K562 (cell line): ENCODE measurements at regions not wholly inside any gene's neighbourhood (a gene's known extent, or its start where the extent isn't known, plus 50 kb on each side); places are given as distances from the start of the nearest gene placed in this dataset.

ENCODE experiments used
- ATAC-seq: fragments of 200-7000 bp; cut with Tn5 transposase; 3 replicates; pipeline ENCODE4 v1.9.1; 2020; ENCODE audit warnings: moderate library complexity
- BruUV-seq: library from RNA; stranded (reverse); fragments of 400-500 nt; replicated peaks from 2 replicates; lab custom pipeline; 2021; lab: Mats Ljungman, UMichigan
- CTCF ChIA-PET: fragments of 300-600 bp; formaldehyde crosslinking; extraction: SDS; loops from one replicate; lab custom pipeline; 2021; ENCODE audit warnings: low intra/inter-chr PET ratio; lab: Yijun Ruan, JAX
- POLR2A ChIA-PET: fragments of 300-600, 350-650 bp; sonication (Branson Sonifier 250); formaldehyde crosslinking; extraction: SDS; loops from one replicate; lab custom pipeline; 2021; ENCODE audit warnings: antibody characterized with exemption, inconsistent platforms; lab: Yijun Ruan, JAX
- DNase-seq, 4 experiments: peaks; one replicate each; pipeline versions ENCODE4 v3.0.0 to v3.0.0-alpha.2; 2011 to 2018; ENCODE audit warnings: low spot score in 3 of 4, mixed read lengths in 3 of 4; ENCODE audit errors: extremely low read depth in 1 of 4
- FAIRE-seq: peaks from 2 replicates; lab custom pipeline; 2011; peaks lifted over from hg19 to GRCh38; lab: Jason Lieb, UNC
- H2AFZ ChIP-seq: 2 replicates; pipeline ENCODE4 v1.6.0; 2011; ENCODE audit warnings: low read depth, low read length, control low read depth, inconsistent platforms
- H3K27ac ChIP-seq: fragments of 200-600 bp; 3 replicates; pipeline ENCODE4 v1.8.0; 2011; ENCODE audit warnings: low read depth, mild to moderate bottlenecking, control low read depth, inconsistent platforms, low read length, moderate library complexity, mixed read lengths; ENCODE audit errors: extremely low read depth
- H3K27me3 ChIP-seq, 2 experiments: fragments of 300-600 bp in 1 of 2; 2 replicates in 1 of 2; 3 replicates in 1 of 2; pipeline versions ENCODE4 v1.6.0 to v1.8.0; 2011; ENCODE audit warnings: inconsistent platforms in 2 of 2, low read length in 2 of 2, mild to moderate bottlenecking in 1 of 2, mixed read lengths in 1 of 2, moderate library complexity in 1 of 2; ENCODE audit not compliant: control insufficient read depth in 2 of 2, insufficient read depth in 2 of 2
- H3K36me3 ChIP-seq: fragments of 300-600 bp; 3 replicates; pipeline ENCODE4 v1.8.0; 2011; ENCODE audit warnings: mild to moderate bottlenecking, low read length, inconsistent platforms; ENCODE audit not compliant: control insufficient read depth, insufficient read depth
- H3K4me1 ChIP-seq, 2 experiments: fragments of 200-600 bp in 1 of 2; replicated peaks in 1 of 2; 2 replicates in 1 of 2; 3 replicates in 1 of 2; pipeline versions ENCODE4 v1.5.1 to v1.8.0; 2011; ENCODE audit warnings: inconsistent platforms in 2 of 2, low read length in 2 of 2, mild to moderate bottlenecking in 1 of 2, mixed read lengths in 1 of 2, moderate library complexity in 1 of 2; ENCODE audit not compliant: control insufficient read depth in 2 of 2, insufficient read depth in 2 of 2
- H3K4me2 ChIP-seq: 2 replicates; pipeline ENCODE4 v1.6.1; 2011; ENCODE audit warnings: low read length, control low read depth, inconsistent platforms, mixed read lengths; ENCODE audit not compliant: insufficient read depth
- H3K4me3 ChIP-seq: fragments of 200-600 bp; sonication (generic), shearing (Covaris generic); 2 replicates; pipeline ENCODE4 v1.5.1; 2016; ENCODE audit warnings: control low read depth, inconsistent platforms
- H3K79me2 ChIP-seq: fragments of 200-600 bp; 3 replicates; pipeline ENCODE4 v1.8.0; 2011; ENCODE audit warnings: low read length, inconsistent platforms; ENCODE audit not compliant: control insufficient read depth, insufficient read depth
- H3K9ac ChIP-seq, 2 experiments: 2 replicates each; pipeline versions ENCODE4 v1.6.0 to v1.6.1; 2011; ENCODE audit warnings: low read depth in 2 of 2, low read length in 2 of 2, control low read depth in 1 of 2, inconsistent platforms in 1 of 2, mild to moderate bottlenecking in 1 of 2, mixed read lengths in 1 of 2; ENCODE audit not compliant: insufficient read depth in 1 of 2
- H3K9me1 ChIP-seq: one replicate; pipeline ENCODE4 v1.6.0; 2011; ENCODE audit warnings: inconsistent platforms, mild to moderate bottlenecking, low read length, moderate library complexity; ENCODE audit not compliant: control insufficient read depth, insufficient read depth
- H3K9me3 ChIP-seq: replicated peaks from 2 replicates; pipeline ENCODE4 v1.5.1; 2011; ENCODE audit warnings: low read depth, low read length, inconsistent platforms; ENCODE audit not compliant: control insufficient read depth, insufficient read depth
- H4K20me1 ChIP-seq: replicated peaks from 2 replicates; pipeline ENCODE4 v1.6.1; 2011; ENCODE audit warnings: low read length, inconsistent platforms, mixed read lengths; ENCODE audit not compliant: control insufficient read depth, insufficient read depth
- DIDO1 ChIP-seq: fragments of 450-650 bp; IDR thresholded peaks from 2 replicates; pipeline ENCODE4 v1.6.1; 2016; ENCODE audit warnings: low read depth, missing biosample characterization, missing genetic modification characterization
- E2F3 ChIP-seq: fragments of 250-450 bp; sonication (Bioruptor Pico); IDR thresholded peaks from 2 replicates; pipeline ENCODE4 v1.4.0; 2020; ENCODE audit warnings: mild to moderate bottlenecking
- GATA2 ChIP-seq: sonication (generic); formaldehyde crosslinking; IDR thresholded peaks from 2 replicates; pipeline ENCODE4 v1.4.0; 2020; ENCODE audit warnings: mild to moderate bottlenecking, missing genetic modification reagents
- GTF2A2 ChIP-seq: IDR thresholded peaks from 2 replicates; pipeline ENCODE4 v1.6.1; 2016; ENCODE audit warnings: mild to moderate bottlenecking, missing genetic modification characterization, missing compliant biosample characterization
- L3MBTL2 ChIP-seq: fragments of 450-650 bp; IDR thresholded peaks from 2 replicates; pipeline ENCODE4 v1.6.1; 2016; ENCODE audit warnings: mild to moderate bottlenecking, moderate library complexity
- LCOR ChIP-seq: sonication (generic); formaldehyde crosslinking; IDR thresholded peaks from 2 replicates; pipeline ENCODE4 v1.8.0; 2022; ENCODE audit warnings: mild to moderate bottlenecking, missing genetic modification reagents
- POLR3A ChIP-seq: IDR thresholded peaks from 2 replicates; pipeline ENCODE4 v1.6.1; 2011; ENCODE audit warnings: borderline replicate concordance, mild to moderate bottlenecking, moderate library complexity; ENCODE audit not compliant: insufficient read length, insufficient read depth; ENCODE audit errors: extremely low read depth
- PRPF4 ChIP-seq: fragments of 200-400 bp; formaldehyde crosslinking; IDR thresholded peaks from one replicate; pipeline ENCODE4 v1.6.1; 2017; ENCODE audit warnings: low read length, low read depth, mild to moderate bottlenecking; ENCODE audit not compliant: insufficient read depth, poor library complexity, severe bottlenecking
- TGIF2 ChIP-seq: sonication (generic); formaldehyde crosslinking; IDR thresholded peaks from 2 replicates; pipeline ENCODE4 v1.8.1; 2022; ENCODE audit warnings: mild to moderate bottlenecking, missing genetic modification reagents, moderate library complexity
- ZNF184 ChIP-seq: sonication (generic); formaldehyde crosslinking; IDR thresholded peaks from 2 replicates; pipeline ENCODE4 v1.5.0; 2020; ENCODE audit warnings: missing genetic modification reagents
- ZNF431 ChIP-seq: sonication (generic); formaldehyde crosslinking; IDR thresholded peaks from 2 replicates; pipeline ENCODE4 v1.8.0; 2022; ENCODE audit warnings: mild to moderate bottlenecking, missing genetic modification reagents
- ZNF444 ChIP-seq: fragments of 250-450 bp; sonication (Bioruptor Pico); IDR thresholded peaks from 2 replicates; pipeline ENCODE4 v1.4.0; 2020; ENCODE audit warnings: mild to moderate bottlenecking, moderate library complexity
- ZNF589 ChIP-seq: fragments of 200-800 bp; sonication (Bioruptor generic); IDR thresholded peaks from 2 replicates; pipeline ENCODE4 v1.6.1; 2016; ENCODE audit warnings: low read depth, missing genetic modification characterization, missing compliant biosample characterization
- WGBS: fragments of 100-300 bp; shearing (Covaris generic); methylation state at CpG from one replicate; pipeline ENCODE4 v1.1.6; 2016; ENCODE audit warnings: low coverage, mixed read lengths; ENCODE audit not compliant: insufficient coverage; ENCODE audit errors: missing lambda C conversion rate; 5-methylcytosine and 5-hydroxymethylcytosine counted together
- in situ Hi-C: fragments of 300-500 bp; cut with MboI; formaldehyde crosslinking; loops from 4 replicates; pipeline ENCODE4 v1.15.0; 2018; ENCODE audit warnings: inconsistent platforms, mixed read lengths
- intact Hi-C: fragments of 100-400 bp; cut with micrococcal nuclease; formaldehyde crosslinking; loops from 2 replicates; pipeline ENCODE4 v1.14.2; 2022
- TF ChIP-seq, protein P1 (sequence below): sonication (generic); formaldehyde crosslinking; IDR thresholded peaks from 2 replicates; pipeline ENCODE4 v1.9.0; 2022; ENCODE audit warnings: mild to moderate bottlenecking, missing genetic modification reagents
- TF ChIP-seq, protein P2 (sequence below), 2 experiments: fragments of 450-650 bp; conservative IDR thresholded peaks; 2 replicates each; pipeline ENCODE4 v1.6.1; 2017; ENCODE audit warnings: mild to moderate bottlenecking in 2 of 2, moderate library complexity in 2 of 2
- TF ChIP-seq, protein P3 (sequence below): fragments of 450-650 bp; IDR thresholded peaks from 2 replicates; pipeline ENCODE4 v1.6.1; 2014; ENCODE audit warnings: low read depth, mild to moderate bottlenecking, moderate library complexity, borderline replicate concordance
- TF ChIP-seq, protein P4 (sequence below): fragments of 450-650 bp; IDR thresholded peaks from 2 replicates; pipeline ENCODE4 v1.7.1; 2018; ENCODE audit warnings: mild to moderate bottlenecking, low read depth; ENCODE audit not compliant: partially characterized antibody

DNA sequence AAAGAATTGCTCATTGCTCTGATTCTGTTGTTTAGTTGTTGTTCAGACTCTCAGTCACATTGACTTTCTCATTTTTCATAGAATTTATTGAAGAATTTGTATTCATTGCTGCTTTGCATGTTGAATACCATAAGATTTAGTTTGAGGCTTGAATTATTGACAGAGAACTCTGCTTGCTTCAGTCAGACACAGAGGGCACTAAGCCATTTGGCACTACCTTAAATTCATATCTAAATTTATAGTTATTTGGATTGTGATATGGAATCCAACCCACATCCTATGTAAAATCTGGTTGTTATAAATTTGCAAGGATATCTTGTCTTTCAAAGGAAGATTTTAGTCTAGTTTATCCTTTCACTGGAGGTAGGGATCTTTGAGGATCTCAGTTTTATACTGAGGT is 1748.6 kb downstream of the BRINP3 start (continued):
- TF ChIP-seq, protein P1, sequence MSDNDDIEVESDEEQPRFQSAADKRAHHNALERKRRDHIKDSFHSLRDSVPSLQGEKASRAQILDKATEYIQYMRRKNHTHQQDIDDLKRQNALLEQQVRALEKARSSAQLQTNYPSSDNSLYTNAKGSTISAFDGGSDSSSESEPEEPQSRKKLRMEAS (CRISPR knock-in tag), result no peak
- no peak for TF ChIP-seq GATA2 (CRISPR knock-in tag)
- TF ChIP-seq PRPF4, result no peak
- no peak for TF ChIP-seq ZNF184 (CRISPR knock-in tag)

DNA sequence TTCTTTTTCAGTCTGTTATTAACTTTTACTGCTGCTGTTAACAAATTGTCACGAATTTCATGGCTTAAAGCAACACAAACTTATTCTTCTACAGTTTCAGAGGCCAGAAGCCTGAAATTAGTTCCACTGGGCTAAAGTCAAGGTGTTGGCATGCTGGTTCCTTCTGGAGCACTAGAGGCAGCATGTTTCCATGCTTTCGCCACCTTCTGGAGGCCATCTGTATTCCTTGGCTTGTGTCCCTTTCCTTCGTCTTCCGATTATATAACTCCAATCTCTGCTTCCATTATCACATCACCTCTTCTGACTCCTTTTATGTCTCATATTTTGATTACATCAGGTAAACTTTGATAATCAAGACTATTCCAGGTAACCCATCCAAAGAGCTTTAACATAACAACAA is 1742.1 kb downstream of the BRINP3 start:
- Histone ChIP-seq H3K9me1 (no peaks in the 10 kb centered on the region), H3K4me3 (no peak overlapping the region), H3K27me3 (no peaks in the 10 kb centered on the region), H3K27ac (no peak overlapping the region), H3K9ac (no peak overlapping the region), H3K4me2 (no peak overlapping the region), H2AFZ (no peak overlapping the region), H3K79me2 (no peaks in the 10 kb centered on the region), H3K36me3 (no peaks in the 10 kb centered on the region), H4K20me1 (no peaks in the 10 kb centered on the region), H3K4me1 (no peaks in the 10 kb centered on the region), H3K9me3 (peaks cover 2% of the 10 kb centered on the region; the same call in 1 of the 2 replicates)
- FAIRE-seq (no peak), ATAC-seq (no peak), DNase-seq (no peak)
- ChIA-PET POLR2A (no interaction called here), CTCF (no interaction called here)
- intact Hi-C loops (no loop called here), in situ Hi-C loops (no loop called here)
- no TSS peak for BruUV-seq
- WGBS, result 2% methylated on average over 4 of the region's 4 CpGs
- TF ChIP-seq, protein P2, sequence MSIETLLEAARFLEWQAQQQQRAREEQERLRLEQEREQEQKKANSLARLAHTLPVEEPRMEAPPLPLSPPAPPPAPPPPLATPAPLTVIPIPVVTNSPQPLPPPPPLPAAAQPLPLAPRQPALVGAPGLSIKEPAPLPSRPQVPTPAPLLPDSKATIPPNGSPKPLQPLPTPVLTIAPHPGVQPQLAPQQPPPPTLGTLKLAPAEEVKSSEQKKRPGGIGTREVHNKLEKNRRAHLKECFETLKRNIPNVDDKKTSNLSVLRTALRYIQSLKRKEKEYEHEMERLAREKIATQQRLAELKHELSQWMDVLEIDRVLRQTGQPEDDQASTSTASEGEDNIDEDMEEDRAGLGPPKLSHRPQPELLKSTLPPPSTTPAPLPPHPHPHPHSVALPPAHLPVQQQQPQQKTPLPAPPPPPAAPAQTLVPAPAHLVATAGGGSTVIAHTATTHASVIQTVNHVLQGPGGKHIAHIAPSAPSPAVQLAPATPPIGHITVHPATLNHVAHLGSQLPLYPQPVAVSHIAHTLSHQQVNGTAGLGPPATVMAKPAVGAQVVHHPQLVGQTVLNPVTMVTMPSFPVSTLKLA (conservative IDR thresholded peaks at IDR 0.05), result no peak
- TF ChIP-seq L3MBTL2, result no peak
- TF ChIP-seq ZNF431 (CRISPR knock-in tag), result no peak
- TF ChIP-seq TGIF2 (CRISPR knock-in tag), result no peak
- TF ChIP-seq, protein P3, sequence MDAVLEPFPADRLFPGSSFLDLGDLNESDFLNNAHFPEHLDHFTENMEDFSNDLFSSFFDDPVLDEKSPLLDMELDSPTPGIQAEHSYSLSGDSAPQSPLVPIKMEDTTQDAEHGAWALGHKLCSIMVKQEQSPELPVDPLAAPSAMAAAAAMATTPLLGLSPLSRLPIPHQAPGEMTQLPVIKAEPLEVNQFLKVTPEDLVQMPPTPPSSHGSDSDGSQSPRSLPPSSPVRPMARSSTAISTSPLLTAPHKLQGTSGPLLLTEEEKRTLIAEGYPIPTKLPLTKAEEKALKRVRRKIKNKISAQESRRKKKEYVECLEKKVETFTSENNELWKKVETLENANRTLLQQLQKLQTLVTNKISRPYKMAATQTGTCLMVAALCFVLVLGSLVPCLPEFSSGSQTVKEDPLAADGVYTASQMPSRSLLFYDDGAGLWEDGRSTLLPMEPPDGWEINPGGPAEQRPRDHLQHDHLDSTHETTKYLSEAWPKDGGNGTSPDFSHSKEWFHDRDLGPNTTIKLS, result no peak
- no peak for TF ChIP-seq ZNF444 (CRISPR knock-in tag)
- TF ChIP-seq POLR3A, result no peak
- TF ChIP-seq, protein P4, sequence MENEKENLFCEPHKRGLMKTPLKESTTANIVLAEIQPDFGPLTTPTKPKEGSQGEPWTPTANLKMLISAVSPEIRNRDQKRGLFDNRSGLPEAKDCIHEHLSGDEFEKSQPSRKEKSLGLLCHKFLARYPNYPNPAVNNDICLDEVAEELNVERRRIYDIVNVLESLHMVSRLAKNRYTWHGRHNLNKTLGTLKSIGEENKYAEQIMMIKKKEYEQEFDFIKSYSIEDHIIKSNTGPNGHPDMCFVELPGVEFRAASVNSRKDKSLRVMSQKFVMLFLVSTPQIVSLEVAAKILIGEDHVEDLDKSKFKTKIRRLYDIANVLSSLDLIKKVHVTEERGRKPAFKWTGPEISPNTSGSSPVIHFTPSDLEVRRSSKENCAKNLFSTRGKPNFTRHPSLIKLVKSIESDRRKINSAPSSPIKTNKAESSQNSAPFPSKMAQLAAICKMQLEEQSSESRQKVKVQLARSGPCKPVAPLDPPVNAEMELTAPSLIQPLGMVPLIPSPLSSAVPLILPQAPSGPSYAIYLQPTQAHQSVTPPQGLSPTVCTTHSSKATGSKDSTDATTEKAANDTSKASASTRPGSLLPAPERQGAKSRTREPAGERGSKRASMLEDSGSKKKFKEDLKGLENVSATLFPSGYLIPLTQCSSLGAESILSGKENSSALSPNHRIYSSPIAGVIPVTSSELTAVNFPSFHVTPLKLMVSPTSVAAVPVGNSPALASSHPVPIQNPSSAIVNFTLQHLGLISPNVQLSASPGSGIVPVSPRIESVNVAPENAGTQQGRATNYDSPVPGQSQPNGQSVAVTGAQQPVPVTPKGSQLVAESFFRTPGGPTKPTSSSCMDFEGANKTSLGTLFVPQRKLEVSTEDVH, result no peak
- no peak for TF ChIP-seq LCOR (CRISPR knock-in tag)
- TF ChIP-seq DIDO1, result no peak
- no peak for TF ChIP-seq ZNF589 (CRISPR knock-in tag)
- TF ChIP-seq GTF2A2 (tag), result no peak
- TF ChIP-seq E2F3 (CRISPR knock-in tag), result no peak
